ENCODE measurements at regions not wholly inside any gene's neighbourhood (a gene's known extent, or its start where the extent isn't known, plus 50 kb on each side); places are given as distances from the start of the nearest gene placed in this dataset.
"Not testable (repeated sequence)": the region's sequence is repeated elsewhere in the genome, so short reads cannot be mapped to it uniquely, and the experiment has no call there.

DNA sequence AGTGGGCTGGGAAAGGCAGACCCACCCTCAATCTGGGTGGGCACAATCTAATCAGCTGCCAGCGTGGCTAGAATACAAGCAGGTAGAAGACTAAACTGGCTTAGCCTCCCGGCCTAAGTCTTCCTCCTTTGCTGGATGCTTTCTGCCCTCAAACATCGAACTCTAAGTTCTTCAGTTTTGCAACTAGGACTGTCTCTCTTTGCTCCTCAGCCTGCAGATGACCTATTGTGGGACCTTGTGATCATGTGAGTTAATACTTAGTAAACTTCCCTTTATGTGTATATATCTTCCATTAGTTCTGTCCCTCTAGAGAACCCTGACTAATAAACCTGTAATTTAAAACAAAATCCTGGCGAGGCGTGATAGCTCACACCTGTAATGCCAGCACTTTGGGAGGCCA, 51.8 kb upstream of the SLC39A8 start:
- POLR2A ChIA-PET; H3F3A ChIP-seq (replicated peaks; ENCODE audit: insufficient read depth); H3K4me3 ChIP-seq (ENCODE audit: low read depth in 2 of 2, low read length in 1 of 2); H3K9ac ChIP-seq; DNase-seq; H3K27me3 ChIP-seq (ENCODE audit: insufficient read depth); H3K79me2 ChIP-seq (ENCODE audit: insufficient read depth); H3K4me2 ChIP-seq; H3K36me3 ChIP-seq (replicated peaks in 1 of 2; ENCODE audit: control insufficient read depth in 1 of 2, insufficient read depth in 2 of 2, low read length in 1 of 2); H3K4me1 ChIP-seq (ENCODE audit: control insufficient read depth in 1 of 2, insufficient read depth in 2 of 2, low read depth in 1 of 2, low read length in 1 of 2); H3K9me3 ChIP-seq; H4K20me1 ChIP-seq (ENCODE audit: insufficient read depth); H3K27ac ChIP-seq (ENCODE audit: low read depth in 2 of 2, low read length in 1 of 2); H3K9me2 ChIP-seq; H2AFZ ChIP-seq (ENCODE audit: low read depth): not testable (repeated sequence)
- CTCF ChIA-PET, result interaction anchor here (0.9 kb wide), 1 partner anchor 17 kb away, joined by 3 read pairs; no protein-coding TSS in a partner anchor
- WGBS (ENCODE audit: low lambda C conversion rate), result 76% methylated on average over 5 of the region's 5 CpGs

DNA sequence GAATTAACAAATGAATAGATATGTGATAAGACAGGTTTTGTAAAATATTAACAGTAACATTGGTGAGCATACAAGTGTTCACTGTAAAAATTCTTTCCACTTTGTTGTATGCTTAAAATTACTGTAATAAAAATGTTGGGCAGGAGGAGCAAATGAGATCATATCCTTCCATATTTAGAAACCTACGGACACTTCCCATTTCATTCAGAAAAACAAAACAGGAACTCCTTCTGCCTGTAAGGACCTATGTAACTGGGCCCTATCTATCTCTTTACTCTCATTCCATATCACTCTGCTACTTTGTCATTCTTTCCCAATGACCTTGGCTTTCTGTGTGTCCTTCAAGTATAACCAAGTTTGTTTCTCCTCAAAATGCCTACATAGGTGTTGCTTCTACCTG, 53.7 kb upstream of the SLC39A8 start:
- no peaks in the 10 kb centered on the region for H3K27me3 ChIP-seq (ENCODE audit: insufficient read depth)
- H3K4me2 ChIP-seq, result no peak overlapping the region
- no peaks in the 10 kb centered on the region for H3K9me3 ChIP-seq
- ChIA-PET CTCF (no interaction called here), POLR2A (no interaction called here)
- no peaks in the 10 kb centered on the region for H3K79me2 ChIP-seq (ENCODE audit: insufficient read depth)
- H3F3A ChIP-seq (replicated peaks; ENCODE audit: insufficient read depth), result no peaks in the 10 kb centered on the region
- no peak for DNase-seq
- H4K20me1 ChIP-seq (ENCODE audit: insufficient read depth), result no peaks in the 10 kb centered on the region
- no peak overlapping the region for H3K9ac ChIP-seq
- H3K4me1 ChIP-seq (ENCODE audit: control insufficient read depth in 1 of 2, insufficient read depth in 2 of 2, low read depth in 1 of 2, low read length in 1 of 2), result no peaks in the 10 kb centered on the region
- H3K27ac ChIP-seq (ENCODE audit: low read depth in 2 of 2, low read length in 1 of 2), result no peak overlapping the region
- TF ChIP-seq RCOR1 (IDR thresholded peaks at IDR 0.05; ENCODE audit: low read length) (no peak), NFIC (IDR thresholded peaks at IDR 0.05; ENCODE audit: borderline replicate concordance) (no peak), MEF2A (IDR thresholded peaks at IDR 0.05; ENCODE audit: borderline replicate concordance, low read depth) (no peak), FOXM1 (IDR thresholded peaks at IDR 0.05; ENCODE audit: low read depth) (no peak), POLR2AphosphoS5 (IDR thresholded peaks at IDR 0.05; ENCODE audit: low read depth, low read length) (no peak), RXRA (IDR thresholded peaks at IDR 0.05; ENCODE audit: borderline replicate concordance, low read depth) (no peak), JUND (IDR thresholded peaks at IDR 0.05) (no peak), GABPA (IDR thresholded peaks at IDR 0.05; ENCODE audit: low read depth) (no peak), RAD21 (IDR thresholded peaks at IDR 0.05; ENCODE audit: low read length) (no peak), YY1 (IDR thresholded peaks at IDR 0.05; ENCODE audit: low read depth) (no peak)
- WGBS (ENCODE audit: low lambda C conversion rate), result 85% methylated on average over 1 of the region's 1 CpG
- no peaks in the 10 kb centered on the region for H3K36me3 ChIP-seq (replicated peaks in 1 of 2; ENCODE audit: control insufficient read depth in 1 of 2, insufficient read depth in 2 of 2, low read length in 1 of 2)
- no peak overlapping the region for H3K4me3 ChIP-seq (ENCODE audit: low read depth in 2 of 2, low read length in 1 of 2)
- no peak overlapping the region for H2AFZ ChIP-seq (ENCODE audit: low read depth)
- no peaks in the 10 kb centered on the region for H3K9me2 ChIP-seq

DNA sequence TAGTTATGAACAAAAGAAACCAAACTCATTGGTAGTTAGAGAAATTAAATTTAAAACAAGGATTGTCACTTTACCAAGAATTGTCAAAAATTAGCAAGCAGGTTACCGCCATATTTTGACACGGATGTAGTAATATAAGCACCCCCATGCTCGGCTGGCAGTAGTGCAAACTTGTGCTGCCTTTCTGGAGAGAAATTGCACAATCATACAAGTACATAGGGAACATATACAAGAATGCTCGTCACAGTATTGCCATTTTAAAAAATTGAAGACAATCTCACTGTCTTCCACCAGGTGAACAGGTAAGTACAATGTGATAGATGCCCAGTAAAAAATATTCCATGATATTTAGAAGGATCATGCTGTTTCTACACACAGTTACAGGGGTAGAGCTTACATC, 55.6 kb upstream of the SLC39A8 start:
- no peak overlapping the region for H3K9ac ChIP-seq

More for the DNA sequence above, 55.6 kb upstream of the SLC39A8 start:
- Histone ChIP-seq H3F3A (replicated peaks; ENCODE audit: insufficient read depth) (no peaks in the 10 kb centered on the region), H3K27ac (ENCODE audit: low read depth in 2 of 2, low read length in 1 of 2) (no peak overlapping the region), H3K4me2 (no peak overlapping the region), H3K4me1 (ENCODE audit: control insufficient read depth in 1 of 2, insufficient read depth in 2 of 2, low read depth in 1 of 2, low read length in 1 of 2) (no peaks in the 10 kb centered on the region; a peak in 1 of 4 replicates), H2AFZ (ENCODE audit: low read depth) (no peak overlapping the region), H3K4me3 (ENCODE audit: low read depth in 2 of 2, low read length in 1 of 2) (no peak overlapping the region), H3K36me3 (replicated peaks in 1 of 2; ENCODE audit: control insufficient read depth in 1 of 2, insufficient read depth in 2 of 2, low read length in 1 of 2) (no peaks in the 10 kb centered on the region), H3K27me3 (ENCODE audit: insufficient read depth) (no peaks in the 10 kb centered on the region), H4K20me1 (ENCODE audit: insufficient read depth) (no peaks in the 10 kb centered on the region), H3K9me2 (no peaks in the 10 kb centered on the region), H3K9me3 (no peaks in the 10 kb centered on the region), H3K79me2 (ENCODE audit: insufficient read depth) (no peaks in the 10 kb centered on the region)
- 82% methylated on average over 4 of the region's 4 CpGs for WGBS (ENCODE audit: low lambda C conversion rate)
- ChIA-PET POLR2A (no interaction called here), CTCF (interaction anchor here (0.9 kb wide), 1 partner anchor 56 kb away, joined by 3 read pairs; no protein-coding TSS in a partner anchor)
- DNase-seq, result no peak
- TF ChIP-seq, protein P1, sequence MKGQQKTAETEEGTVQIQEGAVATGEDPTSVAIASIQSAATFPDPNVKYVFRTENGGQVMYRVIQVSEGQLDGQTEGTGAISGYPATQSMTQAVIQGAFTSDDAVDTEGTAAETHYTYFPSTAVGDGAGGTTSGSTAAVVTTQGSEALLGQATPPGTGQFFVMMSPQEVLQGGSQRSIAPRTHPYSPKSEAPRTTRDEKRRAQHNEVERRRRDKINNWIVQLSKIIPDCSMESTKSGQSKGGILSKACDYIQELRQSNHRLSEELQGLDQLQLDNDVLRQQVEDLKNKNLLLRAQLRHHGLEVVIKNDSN (IDR thresholded peaks at IDR 0.05; ENCODE audit: borderline replicate concordance, low read depth), result no peak

Data from SK-N-SH (cell line).